LNCAP (cell line): ENCODE measurements at regions not wholly inside any gene's neighbourhood (a gene's known extent, or its start where the extent isn't known, plus 50 kb on each side); places are given as distances from the start of the nearest gene placed in this dataset.

Experiments
- TF ChIP-seq, protein P1 (sequence below): fragments of 450-650 bp; IDR thresholded peaks from 2 replicates; pipeline ENCODE4 v1.5.1; 2017; ENCODE audit warnings: mild to moderate bottlenecking

DNA sequence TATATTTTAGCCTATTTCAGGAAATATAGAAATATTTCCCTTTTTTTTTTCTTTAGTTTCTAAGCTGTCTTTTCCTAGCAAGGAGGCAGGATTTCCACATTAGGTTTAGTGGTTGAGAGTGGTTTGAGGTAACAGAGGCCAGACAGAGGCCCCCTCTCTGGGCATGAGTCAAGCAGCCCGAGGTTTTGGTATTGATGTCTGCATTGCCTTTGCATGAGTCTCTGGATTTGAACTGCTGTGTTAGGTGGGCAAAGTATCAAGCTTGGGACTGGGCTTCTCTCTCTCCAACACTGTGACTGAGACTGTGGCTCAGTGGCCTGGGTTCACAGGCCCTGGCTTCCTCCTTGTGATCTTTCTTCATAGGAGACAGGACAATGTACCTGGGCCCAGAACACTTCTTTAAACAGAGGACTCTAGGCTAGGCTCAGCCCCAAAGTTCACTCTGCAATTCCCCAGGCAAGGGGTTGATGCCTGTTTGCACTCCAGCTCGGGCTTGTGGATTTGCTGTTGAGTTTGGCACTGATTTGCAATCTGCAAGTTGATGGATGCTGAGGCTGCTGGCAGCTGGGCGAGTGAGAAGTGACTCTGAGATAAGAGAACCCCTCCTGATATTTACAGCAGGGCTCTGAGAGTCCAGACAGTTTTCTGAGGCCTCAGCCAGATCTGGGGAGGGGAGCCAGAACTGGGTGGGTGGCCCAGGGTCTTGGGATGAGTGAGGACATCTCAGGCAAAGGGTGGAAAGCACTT lies 271.2 kb downstream of the EN1 start:
- TF ChIP-seq, protein P1, sequence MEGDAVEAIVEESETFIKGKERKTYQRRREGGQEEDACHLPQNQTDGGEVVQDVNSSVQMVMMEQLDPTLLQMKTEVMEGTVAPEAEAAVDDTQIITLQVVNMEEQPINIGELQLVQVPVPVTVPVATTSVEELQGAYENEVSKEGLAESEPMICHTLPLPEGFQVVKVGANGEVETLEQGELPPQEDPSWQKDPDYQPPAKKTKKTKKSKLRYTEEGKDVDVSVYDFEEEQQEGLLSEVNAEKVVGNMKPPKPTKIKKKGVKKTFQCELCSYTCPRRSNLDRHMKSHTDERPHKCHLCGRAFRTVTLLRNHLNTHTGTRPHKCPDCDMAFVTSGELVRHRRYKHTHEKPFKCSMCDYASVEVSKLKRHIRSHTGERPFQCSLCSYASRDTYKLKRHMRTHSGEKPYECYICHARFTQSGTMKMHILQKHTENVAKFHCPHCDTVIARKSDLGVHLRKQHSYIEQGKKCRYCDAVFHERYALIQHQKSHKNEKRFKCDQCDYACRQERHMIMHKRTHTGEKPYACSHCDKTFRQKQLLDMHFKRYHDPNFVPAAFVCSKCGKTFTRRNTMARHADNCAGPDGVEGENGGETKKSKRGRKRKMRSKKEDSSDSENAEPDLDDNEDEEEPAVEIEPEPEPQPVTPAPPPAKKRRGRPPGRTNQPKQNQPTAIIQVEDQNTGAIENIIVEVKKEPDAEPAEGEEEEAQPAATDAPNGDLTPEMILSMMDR, result no peak

DNA sequence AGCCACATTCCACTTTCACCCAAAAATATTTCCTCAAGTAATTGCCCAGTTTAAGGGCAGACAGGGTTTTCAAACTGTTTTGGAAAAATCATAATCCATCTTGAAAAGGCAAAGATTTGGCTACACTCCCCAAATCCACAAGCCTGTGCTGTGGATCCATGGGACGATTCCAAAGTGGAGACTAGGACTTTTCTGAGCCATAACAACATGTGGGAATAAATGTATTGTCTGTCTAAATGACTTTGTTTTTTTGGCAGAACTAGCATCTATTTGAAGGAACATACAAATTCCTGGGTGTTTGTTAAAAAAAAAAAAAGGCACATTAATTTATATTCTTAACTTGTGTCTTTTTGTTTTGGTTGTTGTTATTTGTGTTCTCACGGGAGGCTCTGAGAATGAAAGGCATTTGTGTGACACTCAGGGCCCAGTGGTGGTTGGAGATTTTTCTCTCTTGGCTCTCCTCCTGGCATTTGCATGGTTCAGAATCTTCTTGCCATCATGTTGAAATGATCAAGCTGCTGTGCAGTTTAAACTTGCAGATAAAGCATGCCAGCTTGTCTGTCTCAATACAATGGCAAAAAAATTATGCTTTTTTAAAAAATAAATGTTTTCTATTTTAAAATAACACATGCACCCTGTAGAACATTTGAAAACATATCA lies 277.4 kb downstream of the EN1 start:
- TF ChIP-seq, protein P1, result no peak

DNA sequence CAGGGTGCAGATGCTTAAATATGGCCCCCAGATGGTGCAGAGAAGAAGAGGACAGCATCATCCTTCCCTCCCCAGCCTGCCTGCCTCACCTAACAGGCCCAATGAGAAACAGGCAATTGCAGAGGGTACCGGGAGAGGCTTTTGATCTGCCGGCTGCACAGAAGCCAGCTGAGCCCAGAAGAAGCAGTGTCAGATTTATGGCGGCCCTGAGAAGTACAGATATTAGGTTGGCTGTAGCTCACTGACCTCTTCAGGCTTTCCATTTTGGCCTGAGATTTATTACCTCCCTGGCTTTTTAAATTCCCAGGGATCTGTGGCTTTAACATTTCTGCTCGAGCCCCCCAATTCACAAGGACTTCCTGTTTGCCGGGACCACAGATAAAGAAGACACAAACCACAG lies 278.7 kb downstream of the EN1 start:
- TF ChIP-seq, protein P1, result no peak

DNA sequence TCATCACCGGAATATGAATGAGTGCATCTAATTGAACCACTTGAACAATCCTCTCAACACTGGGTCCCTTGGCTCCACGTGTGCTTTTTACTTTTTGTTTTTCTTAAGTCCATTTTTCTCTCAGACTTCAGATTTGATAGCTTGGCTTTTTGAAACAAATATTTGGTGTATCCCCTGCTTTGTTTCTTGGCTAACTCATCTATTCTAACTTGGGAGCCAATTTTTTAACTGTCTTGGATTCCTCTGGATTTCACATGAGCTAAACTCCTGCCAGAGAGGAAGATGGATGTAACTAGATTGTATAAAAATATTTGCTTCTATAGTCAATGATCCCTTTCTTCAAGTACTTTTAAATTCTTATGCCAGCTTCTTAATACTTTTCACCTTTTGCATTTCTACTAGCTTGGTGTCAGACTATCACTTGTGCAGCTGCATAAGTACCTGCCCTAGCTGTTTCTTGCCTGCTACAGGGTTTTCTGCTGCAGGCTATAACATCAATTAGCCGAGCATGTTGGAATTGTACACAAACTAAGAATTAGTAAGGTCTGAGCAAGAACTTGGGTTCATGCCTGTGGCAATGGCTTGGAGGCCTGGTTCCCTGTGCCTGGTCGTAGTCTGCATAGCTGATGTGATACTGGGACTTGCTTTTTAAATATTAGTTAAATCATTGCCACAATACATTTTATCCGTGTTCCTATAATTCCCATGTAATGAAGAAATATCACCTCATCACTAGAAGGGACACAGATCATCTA lies 281.5 kb downstream of the EN1 start:
- TF ChIP-seq, protein P1, result no peak

DNA sequence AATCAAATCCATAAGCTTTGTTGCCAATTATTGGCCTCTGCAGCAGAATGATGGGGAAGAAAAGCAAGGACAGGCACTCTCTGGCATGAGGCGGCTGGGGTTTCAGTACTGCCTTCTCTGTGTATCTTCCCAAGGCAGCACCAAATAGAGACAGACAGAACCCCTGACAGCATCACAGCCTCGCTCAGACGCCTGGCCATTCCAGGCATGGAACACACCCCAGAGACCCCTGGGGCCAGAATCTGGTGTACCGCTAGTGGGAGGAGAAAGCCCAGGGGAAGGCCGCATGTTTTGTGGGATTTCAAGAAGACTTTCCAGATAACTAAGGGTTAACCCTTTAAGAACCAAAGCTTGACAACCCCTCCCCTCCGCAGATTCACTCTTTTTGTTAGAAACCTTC lies 282.1 kb downstream of the EN1 start:
- TF ChIP-seq, protein P1, result no peak

DNA sequence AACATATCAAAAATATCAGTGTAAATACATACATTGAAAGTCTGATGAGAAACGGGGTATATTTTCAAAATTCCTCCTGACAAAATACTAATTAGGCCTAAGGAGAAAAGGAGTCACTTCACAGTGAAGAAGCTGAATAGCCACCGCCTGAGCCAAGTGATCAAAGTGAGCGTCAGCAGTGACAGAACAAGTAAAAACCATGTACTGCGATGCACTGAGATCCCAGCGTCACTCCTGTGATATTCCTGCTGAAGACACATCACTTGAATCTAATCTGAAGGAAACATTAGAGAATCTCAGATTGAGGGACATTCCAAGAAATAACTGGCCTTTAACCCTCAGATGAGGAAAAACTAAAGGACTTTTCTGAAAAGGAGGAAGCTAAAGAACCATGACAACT lies 285.3 kb downstream of the EN1 start:
- TF ChIP-seq, protein P1, result no peak

DNA sequence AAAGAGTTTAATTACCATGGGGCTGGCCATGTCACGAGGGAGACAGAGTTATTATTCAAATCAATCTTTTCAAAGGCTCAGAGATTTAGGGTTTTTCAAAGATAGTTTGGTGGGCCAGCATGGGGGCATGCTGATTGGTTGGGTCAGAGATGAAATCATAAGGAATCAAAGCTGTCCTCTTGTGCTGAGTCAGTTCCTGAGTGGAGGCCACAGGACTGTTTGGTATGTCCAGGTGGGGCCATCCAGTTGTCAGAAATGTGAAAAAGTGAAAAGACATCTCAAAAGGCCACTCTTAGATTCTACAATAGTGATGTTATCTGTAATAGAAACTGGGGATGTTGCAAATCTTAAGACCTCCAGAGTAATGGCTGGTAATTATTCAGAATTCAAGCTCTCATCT lies 288.6 kb downstream of the EN1 start:
- TF ChIP-seq, protein P1, result no peak
